IMR-90 (cell line): ENCODE measurements at regions not wholly inside any gene's neighbourhood (a gene's known extent, or its start where the extent isn't known, plus 50 kb on each side); places are given as distances from the start of the nearest gene placed in this dataset.

Source experiments
- ATAC-seq: fragments of 200-7000 bp; cut with Tn5 transposase; 2 replicates; pipeline ENCODE4 v1.9.1; 2020; ENCODE audit warnings: low read depth, mild to moderate bottlenecking, moderate library complexity
- BruUV-seq: library from RNA; stranded (reverse); fragments of 400-500 nt; replicated peaks from 2 replicates; lab custom pipeline; 2021; lab: Mats Ljungman, UMichigan
- CTCF ChIA-PET: fragments of 300-600 bp; formaldehyde crosslinking; extraction: SDS; loops from one replicate; lab custom pipeline; 2021; ENCODE audit warnings: antibody characterized with exemption; lab: Yijun Ruan, JAX
- POLR2A ChIA-PET: fragments of 300-600 bp; sonication (Branson Sonifier 250); formaldehyde crosslinking; loops from one replicate; lab custom pipeline; 2022; ENCODE audit warnings: antibody characterized with exemption; ENCODE audit not compliant: unreplicated experiment; lab: Charles Lee
- DNase-seq: peaks from one replicate; pipeline ENCODE4 v3.0.0; 2013
- H2AFZ ChIP-seq: replicated peaks from 2 replicates; pipeline ENCODE3; 2013; ENCODE audit warnings: low read length, mild to moderate bottlenecking; ENCODE audit not compliant: poor library complexity
- H2AK5ac ChIP-seq: 2 replicates; pipeline ENCODE4 v1.6.1; 2013; ENCODE audit warnings: low read depth, low read length, inconsistent platforms
- H2AK9ac ChIP-seq: replicated peaks from 2 replicates; pipeline ENCODE3; 2013; ENCODE audit warnings: mild to moderate bottlenecking, low read depth, low read length, moderate library complexity; ENCODE audit not compliant: poor library complexity
- H2BK120ac ChIP-seq: 2 replicates; pipeline ENCODE4 v1.6.1; 2013; ENCODE audit warnings: low read depth, low read length, inconsistent platforms
- H2BK15ac ChIP-seq: 3 replicates; pipeline ENCODE4 v1.6.1; 2013; ENCODE audit warnings: low read depth, low read length, inconsistent platforms
- H2BK20ac ChIP-seq: 2 replicates; pipeline ENCODE4 v1.6.1; 2013; ENCODE audit warnings: low read depth, mild to moderate bottlenecking, inconsistent platforms, low read length, moderate library complexity
- H2BK5ac ChIP-seq: 2 replicates; pipeline ENCODE4 v1.6.1; 2013; ENCODE audit warnings: mild to moderate bottlenecking, low read depth, low read length, inconsistent platforms; ENCODE audit not compliant: poor library complexity, severe bottlenecking
- H3K14ac ChIP-seq: replicated peaks from 2 replicates; pipeline ENCODE4 v1.6.1; 2013; ENCODE audit warnings: low read depth, low read length, inconsistent platforms
- H3K18ac ChIP-seq: 2 replicates; pipeline ENCODE4 v1.6.1; 2013; ENCODE audit warnings: low read depth, low read length, control low read depth
- H3K23ac ChIP-seq: 2 replicates; pipeline ENCODE4 v1.6.1; 2013; ENCODE audit warnings: low read depth, low read length, inconsistent platforms
- H3K27ac ChIP-seq: 2 replicates; pipeline ENCODE4 v1.5.1; 2013; ENCODE audit warnings: mild to moderate bottlenecking, control low read depth, low read length; ENCODE audit not compliant: insufficient read depth
- H3K27me3 ChIP-seq: 2 replicates; pipeline ENCODE4 v1.6.1; 2013; ENCODE audit warnings: low read length; ENCODE audit not compliant: control insufficient read depth, insufficient read depth
- H3K36me3 ChIP-seq: 2 replicates; pipeline ENCODE4 v1.6.1; 2013; ENCODE audit warnings: low read length, mixed read lengths; ENCODE audit not compliant: control insufficient read depth, insufficient read depth
- H3K4ac ChIP-seq: 2 replicates; pipeline ENCODE4 v1.6.1; 2013; ENCODE audit warnings: low read depth, low read length, inconsistent platforms
- H3K4me1 ChIP-seq: 2 replicates; pipeline ENCODE4 v1.6.1; 2013; ENCODE audit warnings: low read length, mixed read lengths; ENCODE audit not compliant: control insufficient read depth, insufficient read depth
- H3K4me2 ChIP-seq: 2 replicates; pipeline ENCODE4 v1.6.1; 2013; ENCODE audit warnings: low read depth, mild to moderate bottlenecking, control low read depth, low read length, moderate library complexity
- H3K4me3 ChIP-seq: 2 replicates; pipeline ENCODE4 v1.5.1; 2013; ENCODE audit warnings: low read depth, mild to moderate bottlenecking, control low read depth, low read length, moderate library complexity; ENCODE audit not compliant: insufficient read depth
- H3K56ac ChIP-seq: 2 replicates; pipeline ENCODE4 v1.6.1; 2013; ENCODE audit warnings: low read length, inconsistent platforms; ENCODE audit not compliant: insufficient read depth; ENCODE audit errors: extremely low read depth
- H3K79me1 ChIP-seq, 2 experiments: 2 replicates each; pipeline ENCODE4 v1.6.1; 2013; ENCODE audit warnings: low read length in 2 of 2, inconsistent platforms in 1 of 2, low read depth in 1 of 2
- H3K9ac ChIP-seq: 2 replicates; pipeline ENCODE4 v1.6.1; 2013; ENCODE audit warnings: low read depth, low read length, control low read depth
- H3K9me1 ChIP-seq: 2 replicates; pipeline ENCODE4 v1.6.1; 2013; ENCODE audit warnings: low read length, inconsistent platforms; ENCODE audit not compliant: insufficient read depth
- H3K9me3 ChIP-seq: 2 replicates; pipeline ENCODE4 v1.6.1; 2013; ENCODE audit warnings: low read length; ENCODE audit not compliant: control insufficient read depth, insufficient read depth
- H4K20me1 ChIP-seq: 2 replicates; pipeline ENCODE4 v1.6.1; 2013; ENCODE audit warnings: low read length, inconsistent platforms; ENCODE audit not compliant: insufficient read depth
- H4K5ac ChIP-seq: 2 replicates; pipeline ENCODE4 v1.6.1; 2013; ENCODE audit warnings: mild to moderate bottlenecking, low read depth, low read length, control low read depth
- H4K8ac ChIP-seq, 2 experiments: 2 replicates each; pipeline ENCODE4 v1.6.1; 2013; ENCODE audit warnings: low read depth in 2 of 2, low read length in 2 of 2, control low read depth in 1 of 2, inconsistent platforms in 1 of 2
- H4K91ac ChIP-seq: 2 replicates; pipeline ENCODE4 v1.6.1; 2013; ENCODE audit warnings: low read depth, low read length, inconsistent platforms; ENCODE audit not compliant: insufficient read depth
- BHLHE40 ChIP-seq: fragments of 150-350 bp; IDR thresholded peaks from 2 replicates; pipeline ENCODE4 v1.6.1; 2016; ENCODE audit warnings: mild to moderate bottlenecking, low read depth, low read length
- CEBPB ChIP-seq: IDR thresholded peaks from 2 replicates; pipeline ENCODE4 v1.6.1; 2012; ENCODE audit warnings: low read depth, low read length, improper control_type of control experiment
- CHD1 ChIP-seq: IDR thresholded peaks from 2 replicates; pipeline ENCODE4 v1.6.1; 2012; ENCODE audit warnings: low read depth, low read length, improper control_type of control experiment
- FOS ChIP-seq: fragments of 150-350 bp; IDR thresholded peaks from 2 replicates; pipeline ENCODE4 v1.6.1; 2016; ENCODE audit warnings: low read depth, low read length
- MAFK ChIP-seq: IDR thresholded peaks from 2 replicates; pipeline ENCODE4 v1.6.1; 2012; ENCODE audit warnings: low read depth, low read length, improper control_type of control experiment
- MAZ ChIP-seq: IDR thresholded peaks from 2 replicates; pipeline ENCODE4 v1.6.1; 2012; ENCODE audit warnings: low read depth, mild to moderate bottlenecking, low read length, improper control_type of control experiment, moderate library complexity, borderline replicate concordance
- MXI1 ChIP-seq: IDR thresholded peaks from 2 replicates; pipeline ENCODE4 v1.6.1; 2012; ENCODE audit warnings: low read depth, mild to moderate bottlenecking, low read length, moderate library complexity, borderline replicate concordance
- NFE2L2 ChIP-seq: fragments of 150-350 bp; IDR thresholded peaks from 2 replicates; pipeline ENCODE4 v1.6.1; 2016; ENCODE audit warnings: low read depth, mild to moderate bottlenecking, low read length
- POLR2A ChIP-seq: IDR thresholded peaks from 2 replicates; pipeline ENCODE4 v1.6.1; 2012; ENCODE audit warnings: mild to moderate bottlenecking, low read depth, low read length
- RAD21 ChIP-seq: IDR thresholded peaks from 2 replicates; pipeline ENCODE4 v1.6.1; 2012; ENCODE audit warnings: low read length, improper control_type of control experiment
- RFX5 ChIP-seq: IDR thresholded peaks from 2 replicates; pipeline ENCODE4 v1.8.0; 2012; ENCODE audit warnings: low read depth, mild to moderate bottlenecking, low read length, moderate library complexity
- SMC3 ChIP-seq: fragments of 150-350 bp; IDR thresholded peaks from 2 replicates; pipeline ENCODE4 v1.6.1; 2016; ENCODE audit warnings: low read depth, mild to moderate bottlenecking, antibody characterized with exemption, low read length, moderate library complexity
- WGBS, 2 experiments: methylation state at CpG; one replicate each; pipeline versions ENCODE4 v1.1.5 to v1.1.7; 2013; ENCODE audit warnings: missing lambda C conversion rate in 2 of 2; ENCODE audit not compliant: insufficient read length in 1 of 2; ENCODE audit errors: extremely low coverage in 2 of 2; 5-methylcytosine and 5-hydroxymethylcytosine counted together
- dilution Hi-C: fragments of 300-500 bp; cut with HindIII; formaldehyde crosslinking; loops from one replicate; pipeline ENCODE4 v1.14.3; 2018; ENCODE audit warnings: low sequenced_read_pairs; ENCODE audit not compliant: unreplicated experiment
- in situ Hi-C: fragments of 300-500 bp; cut with MboI; formaldehyde crosslinking; loops from 3 replicates; pipeline ENCODE4 v1.14.3; 2019; ENCODE audit warnings: low sequenced_read_pairs, inconsistent platforms, mixed read lengths
- intact Hi-C: fragments of 100-400 bp; cut with micrococcal nuclease; formaldehyde crosslinking; loops from 2 replicates; pipeline ENCODE4 v1.10.0; 2022
- TF ChIP-seq, protein P1 (sequence below): fragments of 150-350 bp; IDR thresholded peaks from 2 replicates; pipeline ENCODE4 v1.6.1; 2017; ENCODE audit warnings: mild to moderate bottlenecking, antibody characterized with exemption, low read length, low read depth
- TF ChIP-seq, protein P2 (sequence below): conservative IDR thresholded peaks from 2 replicates; pipeline ENCODE4 v1.5.1; 2012; ENCODE audit warnings: mild to moderate bottlenecking, low read depth, low read length, improper control_type of control experiment

DNA sequence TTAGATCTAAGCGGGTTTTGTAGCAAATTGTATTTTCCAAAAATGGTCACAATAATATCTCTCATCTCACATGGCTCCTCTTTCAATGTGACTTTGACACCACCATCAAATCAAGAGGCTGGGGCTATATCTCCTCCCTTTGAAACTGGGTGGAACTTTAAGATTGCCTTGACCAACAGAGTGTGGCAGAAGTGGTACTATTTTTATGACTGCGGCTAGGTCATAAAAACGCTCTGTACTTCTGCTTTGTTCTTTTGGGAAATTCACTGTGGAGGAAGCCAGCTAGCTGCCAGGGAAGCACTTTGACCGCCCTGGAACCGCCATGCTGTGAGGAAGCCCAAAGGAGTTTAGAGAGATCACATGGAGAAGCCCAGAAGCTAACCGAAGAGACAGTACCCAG lies 50.7 kb upstream of the ACOT11 start:
- H3K18ac ChIP-seq: no peak overlapping the region
- H3K27me3 ChIP-seq: peaks cover 53% of the 10 kb centered on the region
- no peaks in the 10 kb centered on the region for H4K20me1 ChIP-seq
- no peak overlapping the region for H3K4me2 ChIP-seq
- H3K56ac ChIP-seq: no peak overlapping the region
- ATAC-seq: no peak
- no peaks in the 10 kb centered on the region for H3K9me1 ChIP-seq
- H3K14ac ChIP-seq: no peak overlapping the region
- H2BK5ac ChIP-seq: no peak overlapping the region
- no peak overlapping the region for H2AK9ac ChIP-seq
- intact Hi-C loops: no loop called here
- CTCF ChIA-PET: no interaction called here
- H3K27ac ChIP-seq: no peak overlapping the region
- no peak overlapping the region for H3K23ac ChIP-seq
- H3K4me1 ChIP-seq: peaks cover 5% of the 10 kb centered on the region; the same call in 1 of the 2 replicates
- WGBS, 2 experiments: no CpG with 5 or more reads among the region's 6 CpGs
- H3K9ac ChIP-seq: no peak overlapping the region
- H2AK5ac ChIP-seq: no peak overlapping the region
- H3K9me3 ChIP-seq: peaks cover 4% of the 10 kb centered on the region
- H3K4ac ChIP-seq: no peak overlapping the region
- POLR2A ChIA-PET: no interaction called here
- H3K79me1 ChIP-seq: no peaks in the 10 kb centered on the region
- H2BK120ac ChIP-seq: no peak overlapping the region
- H3K4me3 ChIP-seq: no peak overlapping the region
- H4K8ac ChIP-seq: no peak overlapping the region
- no peak overlapping the region for H2BK15ac ChIP-seq
- no peak overlapping the region for H2AFZ ChIP-seq
- dilution Hi-C loops: no loop called here
- no peak overlapping the region for H4K91ac ChIP-seq
- in situ Hi-C loops: loop anchor here (10.0 to 25.0 kb wide), 2 partner anchors 393 to 635 kb away; no protein-coding TSS in a partner anchor
- H4K5ac ChIP-seq: no peak overlapping the region
- H2BK20ac ChIP-seq: no peak overlapping the region
- DNase-seq: no peak
- no peaks in the 10 kb centered on the region for H3K36me3 ChIP-seq
- TF ChIP-seq MAFK (no peak), CEBPB (no peak), SMC3 (no peak), RAD21 (no peak), POLR2A (no peak), FOS (no peak), CHD1 (no peak), RFX5 (no peak), MAZ (no peak), NFE2L2 (no peak), MXI1 (no peak), BHLHE40 (no peak)
- TF ChIP-seq, protein P1, sequence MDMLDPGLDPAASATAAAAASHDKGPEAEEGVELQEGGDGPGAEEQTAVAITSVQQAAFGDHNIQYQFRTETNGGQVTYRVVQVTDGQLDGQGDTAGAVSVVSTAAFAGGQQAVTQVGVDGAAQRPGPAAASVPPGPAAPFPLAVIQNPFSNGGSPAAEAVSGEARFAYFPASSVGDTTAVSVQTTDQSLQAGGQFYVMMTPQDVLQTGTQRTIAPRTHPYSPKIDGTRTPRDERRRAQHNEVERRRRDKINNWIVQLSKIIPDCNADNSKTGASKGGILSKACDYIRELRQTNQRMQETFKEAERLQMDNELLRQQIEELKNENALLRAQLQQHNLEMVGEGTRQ: no peak
- TF ChIP-seq, protein P2, sequence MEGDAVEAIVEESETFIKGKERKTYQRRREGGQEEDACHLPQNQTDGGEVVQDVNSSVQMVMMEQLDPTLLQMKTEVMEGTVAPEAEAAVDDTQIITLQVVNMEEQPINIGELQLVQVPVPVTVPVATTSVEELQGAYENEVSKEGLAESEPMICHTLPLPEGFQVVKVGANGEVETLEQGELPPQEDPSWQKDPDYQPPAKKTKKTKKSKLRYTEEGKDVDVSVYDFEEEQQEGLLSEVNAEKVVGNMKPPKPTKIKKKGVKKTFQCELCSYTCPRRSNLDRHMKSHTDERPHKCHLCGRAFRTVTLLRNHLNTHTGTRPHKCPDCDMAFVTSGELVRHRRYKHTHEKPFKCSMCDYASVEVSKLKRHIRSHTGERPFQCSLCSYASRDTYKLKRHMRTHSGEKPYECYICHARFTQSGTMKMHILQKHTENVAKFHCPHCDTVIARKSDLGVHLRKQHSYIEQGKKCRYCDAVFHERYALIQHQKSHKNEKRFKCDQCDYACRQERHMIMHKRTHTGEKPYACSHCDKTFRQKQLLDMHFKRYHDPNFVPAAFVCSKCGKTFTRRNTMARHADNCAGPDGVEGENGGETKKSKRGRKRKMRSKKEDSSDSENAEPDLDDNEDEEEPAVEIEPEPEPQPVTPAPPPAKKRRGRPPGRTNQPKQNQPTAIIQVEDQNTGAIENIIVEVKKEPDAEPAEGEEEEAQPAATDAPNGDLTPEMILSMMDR: no peak
- no TSS peak for BruUV-seq
